Peyer's patch (tissue), 4 donors: ENCODE measurements at regions not wholly inside any gene's neighbourhood (a gene's known extent, or its start where the extent isn't known, plus 50 kb on each side); places are given as distances from the start of the nearest gene placed in this dataset.
"Not testable (repeated sequence)": the region's sequence is repeated elsewhere in the genome, so short reads cannot be mapped to it uniquely, and the experiment has no call there.

Source experiments
- DNase-seq, 3 donors: peaks; one replicate each; pipeline ENCODE4 v3.0.0-alpha.2; 2017 to 2019
- H3K27ac ChIP-seq, 4 donors: fragments of 200-600 bp; sonication (generic); one replicate each; pipeline ENCODE4 v1.5.1; 2016 to 2019
- H3K27me3 ChIP-seq, 2 donors: fragments of 200-600 bp; sonication (generic); one replicate each; pipeline ENCODE4 v1.5.1; 2019
- H3K36me3 ChIP-seq, 3 donors: fragments of 200-600 bp; sonication (generic); one replicate each; pipeline ENCODE4 v1.5.1; 2016 to 2019
- H3K4me1 ChIP-seq, 4 donors: fragments of 200-600 bp; sonication (generic); one replicate each; pipeline ENCODE4 v1.5.1; 2016 to 2019
- H3K4me3 ChIP-seq, 4 donors: fragments of 200-600 bp; sonication (generic); 1 replicate in 3 of 4; 2 replicates in 1 of 4; pipeline ENCODE4 v1.5.1; 2016 to 2019; ENCODE audit warnings: mild to moderate bottlenecking in 1 of 4
- H3K9me3 ChIP-seq, 4 donors: fragments of 200-600 bp; sonication (generic); one replicate each; pipeline ENCODE4 v1.5.1; 2016 to 2019; ENCODE audit warnings: mild to moderate bottlenecking in 1 of 4
- POLR2A ChIP-seq, 2 donors: fragments of 450-650 bp; IDR thresholded peaks; one replicate each; pipeline ENCODE4 v1.5.1; 2017; ENCODE audit warnings: antibody characterized with exemption in 2 of 2, mild to moderate bottlenecking in 2 of 2, moderate library complexity in 2 of 2
- TF ChIP-seq, protein P1 (sequence below), 6 experiments: fragments of 450-650 bp in 4 of 6; fragments of 200-600 bp in 2 of 6; sonication (generic) in 1 of 6; IDR thresholded peaks; one replicate each; pipeline ENCODE4 v1.5.1; 2017 to 2019; ENCODE audit warnings: antibody characterized with exemption in 6 of 6, mild to moderate bottlenecking in 3 of 6, moderate library complexity in 1 of 6

DNA sequence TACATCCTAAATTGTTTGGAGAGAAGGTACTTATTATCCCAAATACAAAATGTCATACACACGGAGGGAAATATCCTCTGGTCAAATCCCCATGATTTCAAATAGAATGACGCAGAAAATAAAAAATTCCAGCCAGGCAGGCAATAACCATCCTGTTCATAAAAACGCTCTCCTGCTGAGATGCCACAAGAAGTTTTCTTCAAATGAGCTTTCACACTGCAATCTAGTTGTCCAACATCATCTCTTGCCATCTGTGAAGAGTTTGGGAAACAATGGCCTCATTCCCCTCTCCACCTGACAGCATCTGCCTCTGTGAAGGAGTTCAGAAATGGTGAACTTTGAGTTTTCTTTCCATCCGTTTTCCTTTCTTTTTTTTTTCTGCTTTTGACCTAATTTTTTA lies 83.3 kb upstream of the SLC30A5 start:
- Histone ChIP-seq H3K27ac (no peak overlapping the region), H3K36me3 (no peaks in the 10 kb centered on the region), H3K4me1 (no peaks in the 10 kb centered on the region), H3K4me3 (no peak overlapping the region), H3K27me3 (no peaks in the 10 kb centered on the region), H3K9me3 (no peaks in the 10 kb centered on the region)
- TF ChIP-seq, protein P1, sequence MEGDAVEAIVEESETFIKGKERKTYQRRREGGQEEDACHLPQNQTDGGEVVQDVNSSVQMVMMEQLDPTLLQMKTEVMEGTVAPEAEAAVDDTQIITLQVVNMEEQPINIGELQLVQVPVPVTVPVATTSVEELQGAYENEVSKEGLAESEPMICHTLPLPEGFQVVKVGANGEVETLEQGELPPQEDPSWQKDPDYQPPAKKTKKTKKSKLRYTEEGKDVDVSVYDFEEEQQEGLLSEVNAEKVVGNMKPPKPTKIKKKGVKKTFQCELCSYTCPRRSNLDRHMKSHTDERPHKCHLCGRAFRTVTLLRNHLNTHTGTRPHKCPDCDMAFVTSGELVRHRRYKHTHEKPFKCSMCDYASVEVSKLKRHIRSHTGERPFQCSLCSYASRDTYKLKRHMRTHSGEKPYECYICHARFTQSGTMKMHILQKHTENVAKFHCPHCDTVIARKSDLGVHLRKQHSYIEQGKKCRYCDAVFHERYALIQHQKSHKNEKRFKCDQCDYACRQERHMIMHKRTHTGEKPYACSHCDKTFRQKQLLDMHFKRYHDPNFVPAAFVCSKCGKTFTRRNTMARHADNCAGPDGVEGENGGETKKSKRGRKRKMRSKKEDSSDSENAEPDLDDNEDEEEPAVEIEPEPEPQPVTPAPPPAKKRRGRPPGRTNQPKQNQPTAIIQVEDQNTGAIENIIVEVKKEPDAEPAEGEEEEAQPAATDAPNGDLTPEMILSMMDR (IDR thresholded peaks at IDR 0.05), result no peak
- DNase-seq, result no peak

DNA sequence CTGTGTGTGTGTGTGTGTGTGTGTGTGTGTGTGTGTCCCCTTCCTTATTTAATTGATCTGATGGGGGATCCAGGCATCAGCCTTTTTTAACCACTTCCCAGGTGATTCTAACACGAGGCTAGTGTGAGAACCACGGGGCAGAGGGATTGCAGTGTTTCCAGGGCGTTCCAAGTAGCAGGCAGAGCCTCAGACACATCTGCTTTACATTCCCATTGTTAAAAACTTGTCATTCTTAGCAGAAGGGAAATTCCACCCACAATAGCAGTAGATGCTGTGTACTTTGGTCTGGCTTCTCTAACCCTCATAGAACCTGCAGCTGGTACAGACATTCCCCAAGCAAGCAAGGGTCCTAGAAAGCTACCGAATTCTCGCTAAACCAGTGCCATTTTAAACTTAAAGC lies 81.9 kb upstream of the SLC30A5 start:
- Histone ChIP-seq H3K4me1 (no peaks in the 10 kb centered on the region), H3K27ac (no peak overlapping the region), H3K4me3 (no peak overlapping the region), H3K27me3 (no peaks in the 10 kb centered on the region), H3K36me3 (no peaks in the 10 kb centered on the region), H3K9me3 (no peaks in the 10 kb centered on the region)
- no peak for DNase-seq
- no peak for TF ChIP-seq POLR2A (IDR thresholded peaks at IDR 0.05)
- TF ChIP-seq, protein P1 (IDR thresholded peaks at IDR 0.05), result no peak

DNA sequence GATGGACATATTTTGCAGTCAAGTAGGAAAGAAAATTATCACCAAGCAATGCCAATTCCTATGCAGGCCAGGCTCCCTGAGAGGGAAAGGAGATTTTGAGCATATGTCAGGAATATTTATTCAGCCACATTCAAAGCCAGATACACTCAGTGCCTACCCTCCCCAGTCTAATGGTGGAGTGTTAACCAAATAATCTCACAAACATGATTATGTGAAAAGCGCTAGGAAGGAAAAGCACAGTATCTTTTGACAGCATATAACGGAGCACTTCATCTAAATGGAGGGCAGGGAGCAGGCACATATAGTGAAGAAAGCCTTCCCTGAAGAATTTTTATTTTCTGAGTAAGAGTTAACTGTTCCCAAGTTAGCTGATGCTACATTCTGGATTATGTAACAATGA lies 80.3 kb upstream of the SLC30A5 start:
- no peaks in the 10 kb centered on the region for H3K4me1 ChIP-seq
- no peaks in the 10 kb centered on the region for H3K9me3 ChIP-seq

DNA sequence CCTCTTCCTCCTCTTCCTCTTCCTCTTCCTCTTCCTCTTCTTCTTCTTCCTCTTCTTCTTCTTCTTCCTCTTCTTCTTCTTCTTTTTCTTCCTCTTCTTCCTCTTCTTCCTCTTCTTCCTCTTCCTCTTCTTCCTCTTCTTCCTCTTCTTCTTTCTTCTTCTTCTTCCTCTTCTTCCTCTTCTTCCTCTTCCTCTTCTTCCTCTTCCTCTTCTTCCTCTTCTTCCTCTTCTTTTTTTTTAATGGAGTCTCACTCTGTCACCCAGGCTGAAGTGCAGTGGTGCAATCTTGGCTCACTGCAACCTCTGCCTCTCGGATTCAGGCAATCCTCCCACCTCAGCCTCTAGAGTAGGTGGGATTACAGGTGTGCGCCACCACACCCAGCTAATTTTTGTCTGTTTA lies 79.8 kb upstream of the SLC30A5 start:
- not testable (repeated sequence) for H3K9me3 ChIP-seq, H3K36me3 ChIP-seq, H3K27ac ChIP-seq, DNase-seq, H3K27me3 ChIP-seq, H3K4me3 ChIP-seq, H3K4me1 ChIP-seq

More for the DNA sequence above, 80.3 kb upstream of the SLC30A5 start:
- H3K4me3 ChIP-seq, result no peak overlapping the region
- H3K27me3 ChIP-seq, result no peaks in the 10 kb centered on the region
- TF ChIP-seq POLR2A (IDR thresholded peaks at IDR 0.05), result no peak
- TF ChIP-seq, protein P1 (IDR thresholded peaks at IDR 0.05), result no peak
- H3K27ac ChIP-seq, result no peak overlapping the region
- DNase-seq, result no peak
- H3K36me3 ChIP-seq, result no peaks in the 10 kb centered on the region

DNA sequence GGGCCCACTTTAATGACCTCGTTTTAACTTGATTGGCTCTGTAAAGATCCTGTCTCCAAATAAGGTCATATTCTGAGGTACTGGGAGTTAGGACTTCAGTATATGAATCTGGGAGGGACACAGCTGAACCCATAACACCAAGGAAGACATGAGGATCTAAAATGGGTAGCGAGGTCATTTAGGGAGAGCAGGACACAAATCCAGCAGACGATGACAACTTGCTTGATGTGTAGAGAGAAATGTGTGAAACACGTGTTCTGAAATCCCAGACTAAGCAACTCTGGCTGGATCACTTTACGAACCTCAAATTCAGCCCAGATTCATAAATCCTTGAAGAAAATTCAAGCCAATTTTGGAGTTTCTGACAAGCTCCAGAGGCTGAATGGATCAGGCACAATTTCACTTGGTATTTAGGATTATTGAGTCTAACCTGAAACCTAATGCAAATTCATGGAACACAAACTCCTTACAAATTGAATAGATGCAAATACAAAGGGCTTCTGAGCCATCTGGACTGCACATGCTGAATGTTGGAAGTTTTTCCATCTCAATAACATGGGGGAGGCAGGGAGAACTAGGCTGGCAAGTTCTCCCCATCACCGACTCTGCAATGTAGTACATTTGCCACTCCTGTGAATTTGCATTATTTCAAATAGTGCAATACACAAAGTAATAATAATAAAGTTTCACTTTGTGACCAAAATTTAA lies 74.0 kb upstream of the SLC30A5 start:
- Histone ChIP-seq H3K36me3 (no peaks in the 10 kb centered on the region), H3K9me3 (no peaks in the 10 kb centered on the region), H3K27me3 (no peaks in the 10 kb centered on the region), H3K4me1 (no peaks in the 10 kb centered on the region), H3K4me3 (no peak overlapping the region), H3K27ac (no peak overlapping the region)
- no peak for DNase-seq
- no peak for TF ChIP-seq POLR2A (IDR thresholded peaks at IDR 0.05)
- TF ChIP-seq, protein P1 (IDR thresholded peaks at IDR 0.05), result no peak

DNA sequence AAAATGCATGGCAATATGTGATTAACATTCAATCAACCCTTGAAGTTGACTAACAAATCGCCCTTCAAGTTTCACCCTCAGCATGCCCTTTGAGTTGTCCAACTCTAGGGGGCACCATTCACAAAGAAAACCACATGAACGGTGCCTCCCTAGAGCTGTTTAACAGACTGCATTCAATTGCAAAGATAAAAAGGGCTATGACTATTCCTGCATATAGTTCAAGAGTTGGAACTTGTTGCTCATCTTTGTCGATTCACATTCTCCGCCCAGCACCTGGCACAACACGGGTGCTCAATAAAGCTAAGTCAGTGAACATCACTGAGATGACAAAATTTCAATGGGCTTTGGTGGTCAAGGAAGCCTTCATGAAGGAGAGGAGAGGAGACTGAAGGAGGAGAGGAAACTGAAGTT lies 69.6 kb upstream of the SLC30A5 start:
- no peaks in the 10 kb centered on the region for H3K27me3 ChIP-seq
- no peaks in the 10 kb centered on the region for H3K36me3 ChIP-seq
- no peaks in the 10 kb centered on the region for H3K9me3 ChIP-seq
- no peak overlapping the region for H3K27ac ChIP-seq
- TF ChIP-seq, protein P1 (IDR thresholded peaks at IDR 0.05), result peak in 4 of 6 experiments; percentile 24 to 75 (median 66)
- TF ChIP-seq POLR2A (IDR thresholded peaks at IDR 0.05), result no peak
- H3K4me3 ChIP-seq, result no peak overlapping the region
- H3K4me1 ChIP-seq, result no peaks in the 10 kb centered on the region
- DNase-seq, result peak in 1 of 3 donors; percentile 57
